ENCODE measurements at regions not wholly inside any gene's neighbourhood (a gene's known extent, or its start where the extent isn't known, plus 50 kb on each side); places are given as distances from the start of the nearest gene placed in this dataset.

DNA sequence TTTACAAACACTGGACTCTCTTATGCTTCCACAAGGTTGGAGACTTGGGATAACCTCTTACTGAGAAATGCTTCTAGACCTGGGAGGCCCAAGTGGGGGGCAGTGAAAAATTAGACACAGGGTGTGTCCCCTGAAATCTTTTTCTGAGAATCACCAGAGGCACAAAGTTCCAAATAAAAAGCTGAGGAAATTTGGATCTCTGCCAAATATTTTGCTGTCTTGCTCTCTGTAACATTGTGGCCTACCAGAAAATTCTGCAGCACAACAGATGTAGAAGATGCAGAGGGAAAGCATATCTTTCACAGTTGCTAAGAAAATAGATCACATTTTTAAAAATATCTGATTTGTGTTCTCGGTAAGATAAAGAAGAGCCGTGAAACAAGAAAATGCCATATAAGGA, 849.4 kb downstream of the CCSER2 start (continued):
- TF ChIP-seq NR3C1 (CRISPR knock-in tag; conservative IDR thresholded peaks at IDR 0.05; ENCODE audit: low read depth), result no peak

DNA sequence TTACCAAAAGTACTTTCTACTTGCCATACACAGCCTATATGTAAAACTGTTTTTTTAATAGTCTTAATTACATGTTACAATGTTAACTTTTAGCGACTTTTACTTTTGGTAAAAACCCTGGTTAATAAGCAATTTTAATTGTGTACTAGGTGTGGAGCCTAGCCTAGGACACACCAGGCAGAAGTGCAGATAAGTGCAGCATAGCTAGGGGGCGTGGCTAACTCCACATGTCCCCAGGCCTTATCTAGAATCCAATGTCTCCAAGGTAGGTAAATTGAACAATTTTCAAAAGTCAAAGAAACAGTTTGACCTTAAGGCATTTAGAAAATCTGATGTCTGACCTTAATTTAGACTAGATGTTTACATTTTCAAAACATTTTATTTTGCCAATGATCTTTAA, 858.7 kb downstream of the CCSER2 start:
- no peaks in the 10 kb centered on the region for H3K27me3 Mint-ChIP-seq (ENCODE audit: low read depth)

DNA sequence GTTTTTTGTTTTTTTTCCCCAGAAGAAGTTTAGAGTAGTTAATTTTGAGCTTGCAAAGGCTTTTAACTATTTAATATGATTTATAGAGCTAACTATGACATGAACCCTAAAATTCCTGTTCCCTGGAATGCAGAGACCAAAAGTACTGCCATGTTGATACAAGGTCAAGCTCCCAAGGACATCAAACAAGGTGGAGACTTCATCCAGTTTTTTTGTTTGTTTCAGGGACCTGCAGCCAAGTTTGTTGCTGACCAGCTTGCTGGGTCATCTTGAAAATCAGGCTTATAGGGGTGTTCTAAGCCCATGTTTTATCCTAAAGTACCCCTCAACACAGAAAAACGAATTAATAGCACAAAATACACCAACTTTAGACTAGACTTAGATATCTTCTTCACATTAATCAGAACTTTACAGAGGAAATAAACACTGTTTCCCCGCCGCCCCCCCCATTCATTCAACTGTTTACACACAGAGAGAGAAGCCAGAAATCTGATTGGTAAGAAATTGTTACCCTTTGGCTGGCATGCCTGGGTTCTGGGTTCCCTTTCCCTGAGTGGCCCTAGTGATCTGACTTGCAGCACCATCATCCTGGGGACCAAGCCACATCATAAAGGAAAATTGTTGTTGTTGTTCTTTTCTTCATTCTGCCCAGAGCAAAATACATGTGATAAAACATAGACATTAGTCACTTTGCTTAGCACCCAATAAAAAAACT, 860.5 kb downstream of the CCSER2 start:
- POLR2A ChIA-PET, result no interaction called here
- no peak overlapping the region for H3K4me3 Mint-ChIP-seq
- CTCF ChIA-PET, result interaction anchor here (0.7 kb wide), 1 partner anchor 378 kb away, joined by 3 read pairs; no protein-coding TSS in a partner anchor
- no peak for TF ChIP-seq ESRRA (CRISPR knock-in tag; IDR thresholded peaks at IDR 0.05; ENCODE audit: borderline replicate concordance)
- TF ChIP-seq SP1 (CRISPR knock-in tag; conservative IDR thresholded peaks at IDR 0.05), result no peak
- TF ChIP-seq, protein P1, sequence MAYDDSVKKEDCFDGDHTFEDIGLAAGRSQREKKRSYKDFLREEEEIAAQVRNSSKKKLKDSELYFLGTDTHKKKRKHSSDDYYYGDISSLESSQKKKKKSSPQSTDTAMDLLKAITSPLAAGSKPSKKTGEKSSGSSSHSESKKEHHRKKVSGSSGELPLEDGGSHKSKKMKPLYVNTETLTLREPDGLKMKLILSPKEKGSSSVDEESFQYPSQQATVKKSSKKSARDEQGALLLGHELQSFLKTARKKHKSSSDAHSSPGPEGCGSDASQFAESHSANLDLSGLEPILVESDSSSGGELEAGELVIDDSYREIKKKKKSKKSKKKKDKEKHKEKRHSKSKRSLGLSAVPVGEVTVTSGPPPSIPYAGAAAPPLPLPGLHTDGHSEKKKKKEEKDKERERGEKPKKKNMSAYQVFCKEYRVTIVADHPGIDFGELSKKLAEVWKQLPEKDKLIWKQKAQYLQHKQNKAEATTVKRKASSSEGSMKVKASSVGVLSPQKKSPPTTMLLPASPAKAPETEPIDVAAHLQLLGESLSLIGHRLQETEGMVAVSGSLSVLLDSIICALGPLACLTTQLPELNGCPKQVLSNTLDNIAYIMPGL (CRISPR knock-in tag; IDR thresholded peaks at IDR 0.05), result no peak
- TF ChIP-seq ZNF396 (CRISPR knock-in tag; IDR thresholded peaks at IDR 0.05; ENCODE audit: borderline replicate concordance), result no peak
- TF ChIP-seq, protein P2, sequence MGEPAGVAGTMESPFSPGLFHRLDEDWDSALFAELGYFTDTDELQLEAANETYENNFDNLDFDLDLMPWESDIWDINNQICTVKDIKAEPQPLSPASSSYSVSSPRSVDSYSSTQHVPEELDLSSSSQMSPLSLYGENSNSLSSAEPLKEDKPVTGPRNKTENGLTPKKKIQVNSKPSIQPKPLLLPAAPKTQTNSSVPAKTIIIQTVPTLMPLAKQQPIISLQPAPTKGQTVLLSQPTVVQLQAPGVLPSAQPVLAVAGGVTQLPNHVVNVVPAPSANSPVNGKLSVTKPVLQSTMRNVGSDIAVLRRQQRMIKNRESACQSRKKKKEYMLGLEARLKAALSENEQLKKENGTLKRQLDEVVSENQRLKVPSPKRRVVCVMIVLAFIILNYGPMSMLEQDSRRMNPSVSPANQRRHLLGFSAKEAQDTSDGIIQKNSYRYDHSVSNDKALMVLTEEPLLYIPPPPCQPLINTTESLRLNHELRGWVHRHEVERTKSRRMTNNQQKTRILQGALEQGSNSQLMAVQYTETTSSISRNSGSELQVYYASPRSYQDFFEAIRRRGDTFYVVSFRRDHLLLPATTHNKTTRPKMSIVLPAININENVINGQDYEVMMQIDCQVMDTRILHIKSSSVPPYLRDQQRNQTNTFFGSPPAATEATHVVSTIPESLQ (CRISPR knock-in tag; IDR thresholded peaks at IDR 0.05), result no peak
- TF ChIP-seq USF1 (CRISPR knock-in tag; IDR thresholded peaks at IDR 0.05), result no peak
- TF ChIP-seq GRHL2 (CRISPR knock-in tag; IDR thresholded peaks at IDR 0.05; ENCODE audit: insufficient replicate concordance, severe bottlenecking), result no peak
- no peak for TF ChIP-seq SMAD4 (CRISPR knock-in tag; IDR thresholded peaks at IDR 0.05)
- TF ChIP-seq, protein P3, sequence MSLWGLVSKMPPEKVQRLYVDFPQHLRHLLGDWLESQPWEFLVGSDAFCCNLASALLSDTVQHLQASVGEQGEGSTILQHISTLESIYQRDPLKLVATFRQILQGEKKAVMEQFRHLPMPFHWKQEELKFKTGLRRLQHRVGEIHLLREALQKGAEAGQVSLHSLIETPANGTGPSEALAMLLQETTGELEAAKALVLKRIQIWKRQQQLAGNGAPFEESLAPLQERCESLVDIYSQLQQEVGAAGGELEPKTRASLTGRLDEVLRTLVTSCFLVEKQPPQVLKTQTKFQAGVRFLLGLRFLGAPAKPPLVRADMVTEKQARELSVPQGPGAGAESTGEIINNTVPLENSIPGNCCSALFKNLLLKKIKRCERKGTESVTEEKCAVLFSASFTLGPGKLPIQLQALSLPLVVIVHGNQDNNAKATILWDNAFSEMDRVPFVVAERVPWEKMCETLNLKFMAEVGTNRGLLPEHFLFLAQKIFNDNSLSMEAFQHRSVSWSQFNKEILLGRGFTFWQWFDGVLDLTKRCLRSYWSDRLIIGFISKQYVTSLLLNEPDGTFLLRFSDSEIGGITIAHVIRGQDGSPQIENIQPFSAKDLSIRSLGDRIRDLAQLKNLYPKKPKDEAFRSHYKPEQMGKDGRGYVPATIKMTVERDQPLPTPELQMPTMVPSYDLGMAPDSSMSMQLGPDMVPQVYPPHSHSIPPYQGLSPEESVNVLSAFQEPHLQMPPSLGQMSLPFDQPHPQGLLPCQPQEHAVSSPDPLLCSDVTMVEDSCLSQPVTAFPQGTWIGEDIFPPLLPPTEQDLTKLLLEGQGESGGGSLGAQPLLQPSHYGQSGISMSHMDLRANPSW (CRISPR knock-in tag; conservative IDR thresholded peaks at IDR 0.05; ENCODE audit: low read depth), result no peak

More for the DNA sequence above, 858.7 kb downstream of the CCSER2 start:
- Mint-ChIP-seq H3K27ac (no peak overlapping the region), H3K9me3 (peaks cover 22% of the 10 kb centered on the region), H3K4me1 (peaks cover 10% of the 10 kb centered on the region), H3K36me3 (peaks cover 6% of the 10 kb centered on the region; the same call in 1 of the 2 replicates), H3K4me3 (no peak overlapping the region)
- ChIA-PET POLR2A (no interaction called here), CTCF (no interaction called here)
- no peak for DNase-seq (ENCODE audit: low spot score)
- ATAC-seq, result no peak
- TF ChIP-seq PRRX2 (CRISPR knock-in tag; IDR thresholded peaks at IDR 0.05) (no peak), SOX15 (CRISPR knock-in tag; IDR thresholded peaks at IDR 0.05) (no peak), EMX1 (CRISPR knock-in tag; IDR thresholded peaks at IDR 0.05) (no peak), CDX4 (CRISPR knock-in tag; IDR thresholded peaks at IDR 0.05; ENCODE audit: borderline replicate concordance) (no peak), JUN (CRISPR knock-in tag; IDR thresholded peaks at IDR 0.05) (no peak), GRHL2 (CRISPR knock-in tag; IDR thresholded peaks at IDR 0.05; ENCODE audit: insufficient replicate concordance, severe bottlenecking) (no peak), ZNF121 (CRISPR knock-in tag; IDR thresholded peaks at IDR 0.05) (no peak), MXD4 (CRISPR knock-in tag; IDR thresholded peaks at IDR 0.05; ENCODE audit: borderline replicate concordance) (no peak), ZNF317 (CRISPR knock-in tag; IDR thresholded peaks at IDR 0.05; ENCODE audit: borderline replicate concordance, low read depth) (no peak), NR3C1 (CRISPR knock-in tag; conservative IDR thresholded peaks at IDR 0.05; ENCODE audit: low read depth) (no peak), ATF1 (CRISPR knock-in tag; IDR thresholded peaks at IDR 0.05) (no peak), CBFB (CRISPR knock-in tag; IDR thresholded peaks at IDR 0.05; ENCODE audit: low read depth) (no peak), ZNF512 (CRISPR knock-in tag; IDR thresholded peaks at IDR 0.05; ENCODE audit: borderline replicate concordance) (no peak), MYBL2 (CRISPR knock-in tag; IDR thresholded peaks at IDR 0.05) (no peak), ZNF263 (CRISPR knock-in tag; IDR thresholded peaks at IDR 0.05; ENCODE audit: low read depth) (no peak), FOXJ3 (CRISPR knock-in tag; IDR thresholded peaks at IDR 0.05; ENCODE audit: borderline replicate concordance) (no peak)
- TF ChIP-seq, protein P4, sequence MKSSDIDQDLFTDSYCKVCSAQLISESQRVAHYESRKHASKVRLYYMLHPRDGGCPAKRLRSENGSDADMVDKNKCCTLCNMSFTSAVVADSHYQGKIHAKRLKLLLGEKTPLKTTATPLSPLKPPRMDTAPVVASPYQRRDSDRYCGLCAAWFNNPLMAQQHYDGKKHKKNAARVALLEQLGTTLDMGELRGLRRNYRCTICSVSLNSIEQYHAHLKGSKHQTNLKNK (CRISPR knock-in tag; IDR thresholded peaks at IDR 0.05), result no peak

More for the DNA sequence above, 860.5 kb downstream of the CCSER2 start:
- no peak for DNase-seq (ENCODE audit: low spot score)
- no peaks in the 10 kb centered on the region for H3K4me1 Mint-ChIP-seq
- H3K27me3 Mint-ChIP-seq (ENCODE audit: low read depth), result no peaks in the 10 kb centered on the region; the same call in 1 of the 2 replicates
- H3K36me3 Mint-ChIP-seq, result peaks cover 6% of the 10 kb centered on the region; the same call in 1 of the 2 replicates
- peaks cover 16% of the 10 kb centered on the region for H3K9me3 Mint-ChIP-seq
- ATAC-seq, result no peak
- no peak overlapping the region for H3K27ac Mint-ChIP-seq

Data from WTC11 (cell line).